Neural cell (in vitro differentiated cells): ENCODE measurements at regions not wholly inside any gene's neighbourhood (a gene's known extent, or its start where the extent isn't known, plus 50 kb on each side); places are given as distances from the start of the nearest gene placed in this dataset.
"Not testable (repeated sequence)": the region's sequence is repeated elsewhere in the genome, so short reads cannot be mapped to it uniquely, and the experiment has no call there.

Experiments
- EZH2 ChIP-seq: fragments of 200-600, 300-800 bp; shearing (Covaris generic), sonication (generic); IDR thresholded peaks from 2 replicates; pipeline ENCODE4 v1.6.1; 2014; ENCODE audit warnings: antibody characterized with exemption, low read length, borderline replicate concordance, mild to moderate bottlenecking; ENCODE audit not compliant: insufficient read depth, poor library complexity, severe bottlenecking
- MXI1 ChIP-seq: fragments of 450-650 bp; conservative IDR thresholded peaks from 2 replicates; pipeline ENCODE4 v1.6.1; 2014; ENCODE audit warnings: antibody characterized with exemption, mild to moderate bottlenecking; ENCODE audit not compliant: poor library complexity, severe bottlenecking
- POLR2AphosphoS5 ChIP-seq: IDR thresholded peaks from 2 replicates; pipeline ENCODE4 v1.6.1; 2012
- RAD21 ChIP-seq: fragments of 450-650 bp; conservative IDR thresholded peaks from 2 replicates; pipeline ENCODE4 v1.6.1; 2014; ENCODE audit warnings: antibody characterized with exemption, mild to moderate bottlenecking, moderate library complexity
- SMC3 ChIP-seq: fragments of 450-650 bp; conservative IDR thresholded peaks from 2 replicates; pipeline ENCODE4 v1.6.1; 2014; ENCODE audit warnings: antibody characterized with exemption, mild to moderate bottlenecking, moderate library complexity; ENCODE audit not compliant: poor library complexity
- TAF1 ChIP-seq: IDR thresholded peaks from 2 replicates; pipeline ENCODE4 v1.6.1; 2012; ENCODE audit warnings: low read depth
- TF ChIP-seq, protein P1 (sequence below): fragments of 450-650 bp; IDR thresholded peaks from 2 replicates; pipeline ENCODE4 v1.5.1; 2014; ENCODE audit warnings: antibody characterized with exemption, mild to moderate bottlenecking, moderate library complexity; ENCODE audit not compliant: poor library complexity, severe bottlenecking
- TF ChIP-seq, protein P2 (sequence below): IDR thresholded peaks from 2 replicates; pipeline ENCODE4 v1.6.1; 2012; ENCODE audit warnings: borderline replicate concordance

DNA sequence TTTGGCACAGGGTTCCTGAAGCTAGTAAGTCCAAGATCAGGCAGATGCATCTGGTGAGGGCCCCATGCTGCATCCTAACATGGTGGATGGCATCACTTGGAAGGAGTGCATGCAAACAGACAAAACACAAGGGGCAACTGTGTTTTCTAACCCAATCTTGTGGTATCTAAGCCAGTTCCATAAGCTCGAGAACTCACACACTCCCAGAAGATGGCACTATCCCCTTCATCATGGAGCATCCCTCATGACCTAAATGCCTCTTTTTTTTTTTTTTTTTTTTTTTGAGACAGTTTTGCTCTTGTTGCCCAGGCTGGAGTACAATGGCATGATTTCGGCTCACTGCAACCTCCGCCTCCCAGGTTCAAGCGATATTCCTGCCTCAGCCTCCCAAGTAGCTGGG lies 1763.5 kb downstream of the SLITRK5 start:
- TF ChIP-seq, protein P1, sequence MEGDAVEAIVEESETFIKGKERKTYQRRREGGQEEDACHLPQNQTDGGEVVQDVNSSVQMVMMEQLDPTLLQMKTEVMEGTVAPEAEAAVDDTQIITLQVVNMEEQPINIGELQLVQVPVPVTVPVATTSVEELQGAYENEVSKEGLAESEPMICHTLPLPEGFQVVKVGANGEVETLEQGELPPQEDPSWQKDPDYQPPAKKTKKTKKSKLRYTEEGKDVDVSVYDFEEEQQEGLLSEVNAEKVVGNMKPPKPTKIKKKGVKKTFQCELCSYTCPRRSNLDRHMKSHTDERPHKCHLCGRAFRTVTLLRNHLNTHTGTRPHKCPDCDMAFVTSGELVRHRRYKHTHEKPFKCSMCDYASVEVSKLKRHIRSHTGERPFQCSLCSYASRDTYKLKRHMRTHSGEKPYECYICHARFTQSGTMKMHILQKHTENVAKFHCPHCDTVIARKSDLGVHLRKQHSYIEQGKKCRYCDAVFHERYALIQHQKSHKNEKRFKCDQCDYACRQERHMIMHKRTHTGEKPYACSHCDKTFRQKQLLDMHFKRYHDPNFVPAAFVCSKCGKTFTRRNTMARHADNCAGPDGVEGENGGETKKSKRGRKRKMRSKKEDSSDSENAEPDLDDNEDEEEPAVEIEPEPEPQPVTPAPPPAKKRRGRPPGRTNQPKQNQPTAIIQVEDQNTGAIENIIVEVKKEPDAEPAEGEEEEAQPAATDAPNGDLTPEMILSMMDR: not testable (repeated sequence)
- not testable (repeated sequence) for TF ChIP-seq SMC3, POLR2AphosphoS5, RAD21, TAF1, MXI1, EZH2
- TF ChIP-seq, protein P2, sequence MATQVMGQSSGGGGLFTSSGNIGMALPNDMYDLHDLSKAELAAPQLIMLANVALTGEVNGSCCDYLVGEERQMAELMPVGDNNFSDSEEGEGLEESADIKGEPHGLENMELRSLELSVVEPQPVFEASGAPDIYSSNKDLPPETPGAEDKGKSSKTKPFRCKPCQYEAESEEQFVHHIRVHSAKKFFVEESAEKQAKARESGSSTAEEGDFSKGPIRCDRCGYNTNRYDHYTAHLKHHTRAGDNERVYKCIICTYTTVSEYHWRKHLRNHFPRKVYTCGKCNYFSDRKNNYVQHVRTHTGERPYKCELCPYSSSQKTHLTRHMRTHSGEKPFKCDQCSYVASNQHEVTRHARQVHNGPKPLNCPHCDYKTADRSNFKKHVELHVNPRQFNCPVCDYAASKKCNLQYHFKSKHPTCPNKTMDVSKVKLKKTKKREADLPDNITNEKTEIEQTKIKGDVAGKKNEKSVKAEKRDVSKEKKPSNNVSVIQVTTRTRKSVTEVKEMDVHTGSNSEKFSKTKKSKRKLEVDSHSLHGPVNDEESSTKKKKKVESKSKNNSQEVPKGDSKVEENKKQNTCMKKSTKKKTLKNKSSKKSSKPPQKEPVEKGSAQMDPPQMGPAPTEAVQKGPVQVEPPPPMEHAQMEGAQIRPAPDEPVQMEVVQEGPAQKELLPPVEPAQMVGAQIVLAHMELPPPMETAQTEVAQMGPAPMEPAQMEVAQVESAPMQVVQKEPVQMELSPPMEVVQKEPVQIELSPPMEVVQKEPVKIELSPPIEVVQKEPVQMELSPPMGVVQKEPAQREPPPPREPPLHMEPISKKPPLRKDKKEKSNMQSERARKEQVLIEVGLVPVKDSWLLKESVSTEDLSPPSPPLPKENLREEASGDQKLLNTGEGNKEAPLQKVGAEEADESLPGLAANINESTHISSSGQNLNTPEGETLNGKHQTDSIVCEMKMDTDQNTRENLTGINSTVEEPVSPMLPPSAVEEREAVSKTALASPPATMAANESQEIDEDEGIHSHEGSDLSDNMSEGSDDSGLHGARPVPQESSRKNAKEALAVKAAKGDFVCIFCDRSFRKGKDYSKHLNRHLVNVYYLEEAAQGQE: not testable (repeated sequence)
